ENCODE measurements at regions not wholly inside any gene's neighbourhood (a gene's known extent, or its start where the extent isn't known, plus 50 kb on each side); places are given as distances from the start of the nearest gene placed in this dataset.
"Not testable (repeated sequence)": the region's sequence is repeated elsewhere in the genome, so short reads cannot be mapped to it uniquely, and the experiment has no call there.

GRCh38 chr21:13820286-13820685 is 210.7 kb downstream of the POTED start:
- DNase-seq = not testable (repeated sequence)

DNA sequence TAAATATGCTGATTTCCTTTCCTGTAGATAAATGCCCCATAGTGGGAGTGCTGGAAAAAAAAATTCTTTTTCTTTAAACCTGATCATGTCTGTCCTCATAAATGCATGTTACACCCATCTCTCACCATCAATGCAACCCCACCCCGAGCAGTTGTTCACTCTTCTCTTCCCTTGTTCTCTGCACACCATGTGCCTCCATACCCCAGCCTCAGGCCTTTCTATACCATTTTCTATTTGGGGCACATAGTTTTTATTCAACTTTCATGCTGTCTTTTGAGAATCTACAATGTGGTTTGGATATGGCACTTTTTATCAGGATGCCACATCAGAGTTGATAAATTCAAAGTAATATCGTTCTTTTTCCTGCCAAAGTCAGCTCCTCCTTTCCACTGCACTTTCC is 202.6 kb downstream of the POTED start:
- DNase-seq = not testable (repeated sequence)

DNA sequence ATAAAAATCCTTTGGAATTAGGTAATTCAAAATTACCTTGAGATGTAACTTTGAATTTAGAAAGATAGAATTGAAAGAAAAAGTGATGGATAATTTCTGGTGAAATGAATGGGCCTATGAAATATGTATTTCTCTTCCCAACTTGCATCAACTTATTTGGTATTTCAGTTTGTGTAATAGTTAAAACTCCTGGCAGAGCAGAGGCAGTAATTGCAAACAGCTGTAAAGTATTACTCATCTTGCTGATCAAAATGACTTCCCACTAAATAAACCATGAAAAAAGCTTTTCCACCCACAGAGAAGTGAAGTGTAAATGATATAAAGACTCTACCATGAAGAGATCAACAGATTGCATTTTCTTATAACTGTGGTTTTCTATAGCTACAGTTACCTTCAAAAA is 201.0 kb downstream of the POTED start:
- not testable (repeated sequence) for DNase-seq

- DNase-seq = not testable (repeated sequence)
These were observed 196.9 kb downstream of the POTED start for GRCh38 chr21:13806444-13806843.

GRCh38 chr21:13802757-13803156 is 193.2 kb downstream of the POTED start:
- DNase-seq = not testable (repeated sequence)
